B cell (primary cell): ENCODE measurements at regions not wholly inside any gene's neighbourhood (a gene's known extent, or its start where the extent isn't known, plus 50 kb on each side); places are given as distances from the start of the nearest gene placed in this dataset.

Source experiments
- ATAC-seq: fragments of 200-7000 bp; cut with Tn5 transposase; one replicate; pipeline ENCODE4 v1.10.0; 2021; ENCODE audit warnings: low read depth, mild to moderate bottlenecking, moderate number of reproducible peaks, moderate library complexity
- CTCF ChIA-PET: fragments of 350-600 bp; sonication (Branson Sonifier 250); formaldehyde crosslinking; loops from one replicate; lab custom pipeline; 2021; ENCODE audit warnings: antibody characterized with exemption, inconsistent platforms; lab: Charles Lee
- POLR2A ChIA-PET: fragments of 350-600 bp; sonication (Branson Sonifier 250); formaldehyde crosslinking; loops from one replicate; lab custom pipeline; 2021; ENCODE audit warnings: antibody characterized with exemption; lab: Charles Lee
- DNase-seq: peaks from one replicate; pipeline ENCODE4 v3.0.0; 2013
- H2AFZ ChIP-seq: 2 replicates; pipeline ENCODE4 v1.6.1; 2012; ENCODE audit warnings: mild to moderate bottlenecking, low read depth, low read length; ENCODE audit not compliant: insufficient read depth, poor library complexity, severe bottlenecking
- H3K27ac ChIP-seq, 2 donors: 1 replicate in 1 of 2; 2 replicates in 1 of 2; pipeline ENCODE4 v1.5.1; 2012 to 2013; ENCODE audit warnings: low read length in 2 of 2, mild to moderate bottlenecking in 2 of 2, moderate library complexity in 1 of 2
- H3K27me3 ChIP-seq, 4 experiments: fragments of 200-600 bp in 1 of 4; sonication (generic) in 1 of 4; replicated peaks in 1 of 4; 1 replicate in 2 of 4; 2 replicates in 2 of 4; pipeline versions ENCODE4 v1.6.1 to v1.7.0; 2013 to 2016; ENCODE audit warnings: low read length in 3 of 4, mild to moderate bottlenecking in 2 of 4, mixed read lengths in 1 of 4, moderate library complexity in 1 of 4; ENCODE audit not compliant: insufficient read depth in 4 of 4, control insufficient read depth in 3 of 4; ENCODE audit errors: control extremely low read depth in 1 of 4
- H3K36me3 ChIP-seq, 2 experiments: replicated peaks in 1 of 2; 1 replicate in 1 of 2; 2 replicates in 1 of 2; pipeline versions ENCODE4 v1.6.1 to v1.7.1; 2013; ENCODE audit warnings: low read length in 1 of 2; ENCODE audit not compliant: insufficient read depth in 2 of 2, control insufficient read depth in 1 of 2; ENCODE audit errors: control extremely low read depth in 1 of 2, extremely low read depth in 1 of 2
- H3K4me1 ChIP-seq, 2 donors: fragments of 200-600 bp in 1 of 2; sonication (generic) in 1 of 2; 1 replicate in 1 of 2; 2 replicates in 1 of 2; pipeline versions ENCODE4 v1.5.1 to v1.6.1; 2013 to 2017; ENCODE audit warnings: low read length in 2 of 2; ENCODE audit not compliant: control insufficient read depth in 2 of 2, insufficient read depth in 2 of 2
- H3K4me2 ChIP-seq: replicated peaks from 2 replicates; pipeline ENCODE3; 2012; ENCODE audit warnings: mild to moderate bottlenecking, low read depth, low read length; ENCODE audit not compliant: poor library complexity, severe bottlenecking
- H3K4me3 ChIP-seq, 5 experiments: fragments of 200-600 bp in 1 of 5; sonication (generic) in 1 of 5; 1 replicate in 3 of 5; 2 replicates in 2 of 5; pipeline versions ENCODE4 v1.5.1 to v1.7.0; 2011 to 2016; ENCODE audit warnings: low read length in 4 of 5, mild to moderate bottlenecking in 4 of 5, low read depth in 2 of 5, control low read depth in 1 of 5, moderate library complexity in 1 of 5; ENCODE audit not compliant: insufficient read depth in 1 of 5; ENCODE audit errors: control extremely low read depth in 1 of 5, extremely low read depth in 1 of 5
- H3K79me2 ChIP-seq: fragments of 200-600 bp; sonication (generic); one replicate; pipeline ENCODE4 v1.6.0; 2016; ENCODE audit warnings: low read length; ENCODE audit not compliant: control insufficient read depth, insufficient read depth
- H3K9ac ChIP-seq: fragments of 200-600 bp; sonication (generic); 2 replicates; pipeline ENCODE4 v1.6.1; 2017; ENCODE audit warnings: mild to moderate bottlenecking, low read length, moderate library complexity
- H3K9me3 ChIP-seq, 3 donors: one replicate each; pipeline versions ENCODE4 v1.6.1 to v1.7.1; 2013; ENCODE audit warnings: low read length in 2 of 3; ENCODE audit not compliant: control insufficient read depth in 2 of 3, insufficient read depth in 1 of 3; ENCODE audit errors: control extremely low read depth in 1 of 3
- H4K20me1 ChIP-seq: 2 replicates; pipeline ENCODE4 v1.6.0; 2012; ENCODE audit warnings: mild to moderate bottlenecking, low read length; ENCODE audit not compliant: insufficient read depth, control insufficient read depth, poor library complexity, severe bottlenecking
- H3K27ac Mint-ChIP-seq: one replicate; pipeline ENCODE4 v1.8.0; 2021; ENCODE audit warnings: mixed read lengths
- H3K27me3 Mint-ChIP-seq: one replicate; pipeline ENCODE4 v1.8.0; 2021; ENCODE audit warnings: mixed read lengths
- H3K4me1 Mint-ChIP-seq: one replicate; pipeline ENCODE4 v1.8.0; 2021; ENCODE audit warnings: mixed read lengths
- H3K4me3 Mint-ChIP-seq: one replicate; pipeline ENCODE4 v1.8.0; 2021; ENCODE audit warnings: mixed read lengths
- H3K9me3 Mint-ChIP-seq: one replicate; pipeline ENCODE4 v1.8.0; 2022; ENCODE audit warnings: mixed read lengths; ENCODE audit not compliant: insufficient read depth
- EZH2 ChIP-seq: IDR thresholded peaks from 2 replicates; pipeline ENCODE4 v1.6.1; 2012; ENCODE audit warnings: borderline replicate concordance, low read depth, mild to moderate bottlenecking, moderate library complexity, low read length; ENCODE audit not compliant: insufficient read depth, poor library complexity, severe bottlenecking
- WGBS: methylation state at CpG from one replicate; pipeline ENCODE4 v1.1.5; 2013; ENCODE audit warnings: missing lambda C conversion rate; ENCODE audit not compliant: insufficient coverage; 5-methylcytosine and 5-hydroxymethylcytosine counted together
- intact Hi-C: fragments of 100-400 bp; cut with micrococcal nuclease; formaldehyde crosslinking; loops from one replicate; pipeline ENCODE4 v1.10.0; 2022
- TF ChIP-seq, protein P1 (sequence below): fragments of 200-600 bp; IDR thresholded peaks from one replicate; pipeline ENCODE4 v1.8.0; 2022; ENCODE audit warnings: antibody characterized with exemption, mild to moderate bottlenecking

- 67% methylated on average over 4 of the region's 4 CpGs for WGBS
- H3K9me3 ChIP-seq, result no peaks in the 10 kb centered on the region
- no peak overlapping the region for H3K4me2 ChIP-seq
- ATAC-seq (no peak), DNase-seq (no peak)
- H3K9ac ChIP-seq, result no peak overlapping the region
- no peaks in the 10 kb centered on the region for H3K4me1 ChIP-seq
- Mint-ChIP-seq H3K4me1 (no peaks in the 10 kb centered on the region), H3K27ac (no peak overlapping the region), H3K9me3 (peaks cover 3% of the 10 kb centered on the region), H3K27me3 (no peaks in the 10 kb centered on the region), H3K4me3 (no peak overlapping the region)
- H3K4me3 ChIP-seq, result no peak overlapping the region
- no peaks in the 10 kb centered on the region for H3K79me2 ChIP-seq
- no peaks in the 10 kb centered on the region for H3K27me3 ChIP-seq
- TF ChIP-seq, protein P1, sequence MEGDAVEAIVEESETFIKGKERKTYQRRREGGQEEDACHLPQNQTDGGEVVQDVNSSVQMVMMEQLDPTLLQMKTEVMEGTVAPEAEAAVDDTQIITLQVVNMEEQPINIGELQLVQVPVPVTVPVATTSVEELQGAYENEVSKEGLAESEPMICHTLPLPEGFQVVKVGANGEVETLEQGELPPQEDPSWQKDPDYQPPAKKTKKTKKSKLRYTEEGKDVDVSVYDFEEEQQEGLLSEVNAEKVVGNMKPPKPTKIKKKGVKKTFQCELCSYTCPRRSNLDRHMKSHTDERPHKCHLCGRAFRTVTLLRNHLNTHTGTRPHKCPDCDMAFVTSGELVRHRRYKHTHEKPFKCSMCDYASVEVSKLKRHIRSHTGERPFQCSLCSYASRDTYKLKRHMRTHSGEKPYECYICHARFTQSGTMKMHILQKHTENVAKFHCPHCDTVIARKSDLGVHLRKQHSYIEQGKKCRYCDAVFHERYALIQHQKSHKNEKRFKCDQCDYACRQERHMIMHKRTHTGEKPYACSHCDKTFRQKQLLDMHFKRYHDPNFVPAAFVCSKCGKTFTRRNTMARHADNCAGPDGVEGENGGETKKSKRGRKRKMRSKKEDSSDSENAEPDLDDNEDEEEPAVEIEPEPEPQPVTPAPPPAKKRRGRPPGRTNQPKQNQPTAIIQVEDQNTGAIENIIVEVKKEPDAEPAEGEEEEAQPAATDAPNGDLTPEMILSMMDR, result no peak
- no peak for TF ChIP-seq EZH2
- no peak overlapping the region for H3K27ac ChIP-seq
- intact Hi-C loops, result no loop called here
- no peaks in the 10 kb centered on the region for H4K20me1 ChIP-seq
- no peaks in the 10 kb centered on the region for H3K36me3 ChIP-seq
- no peak overlapping the region for H2AFZ ChIP-seq
- CTCF ChIA-PET, result no interaction called here
- POLR2A ChIA-PET, result no interaction called here
Observed at GRCh38 chr11:79794484-79795393, 353.9 kb upstream of the TENM4 start.

DNA sequence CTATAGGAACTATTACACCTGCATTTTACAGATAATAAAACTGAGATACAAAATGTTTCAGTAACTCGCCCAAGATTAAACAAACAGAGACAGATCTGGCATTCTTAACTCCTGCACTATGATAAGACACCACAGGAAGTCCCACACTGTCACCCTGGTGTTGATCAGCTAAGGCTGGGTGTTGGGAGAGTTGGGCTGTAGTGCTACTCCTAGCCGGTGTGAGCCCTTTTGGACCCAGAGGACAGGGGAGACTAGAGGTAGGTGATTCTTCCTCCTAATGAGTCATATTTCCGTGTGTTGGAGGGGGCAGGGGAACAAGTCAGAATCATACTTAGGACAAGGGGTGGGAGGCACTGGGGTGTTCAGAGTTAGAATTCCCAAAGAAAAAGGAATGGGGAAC lies 353.2 kb upstream of the TENM4 start:
- Mint-ChIP-seq H3K4me1 (no peaks in the 10 kb centered on the region), H3K27ac (no peak overlapping the region)
- intact Hi-C loops, result no loop called here

More for the DNA sequence above, 353.2 kb upstream of the TENM4 start:
- no peaks in the 10 kb centered on the region for H3K36me3 ChIP-seq
- no peaks in the 10 kb centered on the region for H3K27me3 Mint-ChIP-seq
- H3K9me3 ChIP-seq, result no peaks in the 10 kb centered on the region
- H3K4me1 ChIP-seq, result no peaks in the 10 kb centered on the region
- no peak overlapping the region for H3K4me2 ChIP-seq
- no peak overlapping the region for H3K27ac ChIP-seq
- no peak overlapping the region for H3K9ac ChIP-seq
- CTCF ChIA-PET, result no interaction called here
- 86% methylated on average over 2 of the region's 3 CpGs for WGBS
- no peaks in the 10 kb centered on the region for H4K20me1 ChIP-seq
- H2AFZ ChIP-seq, result no peak overlapping the region
- no peak for ATAC-seq
- no peaks in the 10 kb centered on the region for H3K27me3 ChIP-seq
- no peaks in the 10 kb centered on the region for H3K79me2 ChIP-seq
- no peak for TF ChIP-seq EZH2
- TF ChIP-seq, protein P1, result no peak
- DNase-seq, result no peak
- POLR2A ChIA-PET, result no interaction called here
- peaks cover 3% of the 10 kb centered on the region for H3K9me3 Mint-ChIP-seq
- no peak overlapping the region for H3K4me3 Mint-ChIP-seq
- no peak overlapping the region for H3K4me3 ChIP-seq
